ENCODE measurements at regions not wholly inside any gene's neighbourhood (a gene's known extent, or its start where the extent isn't known, plus 50 kb on each side); places are given as distances from the start of the nearest gene placed in this dataset.
A peak's percentile ranks its signal among the peaks of the same experiment; 100 is the strongest.
"Not testable (repeated sequence)": the region's sequence is repeated elsewhere in the genome, so short reads cannot be mapped to it uniquely, and the experiment has no call there.

GRCh38 chr7:159335181-159335926 lies 190.7 kb upstream of the VIPR2 start:
- H3K36me3 ChIP-seq (ENCODE audit: low read depth, low read length); H3K9ac ChIP-seq (ENCODE audit: low read length); H3K27me3 ChIP-seq (ENCODE audit: low read length); H3K79me2 ChIP-seq (ENCODE audit: low read length); H2AFZ ChIP-seq (ENCODE audit: low read length); H3K9me2 ChIP-seq (replicated peaks; ENCODE audit: low read length); H3K27ac ChIP-seq (ENCODE audit: low read length); H3K9me3 ChIP-seq (ENCODE audit: low read length); H4K20me1 ChIP-seq (ENCODE audit: low read length); BruUV-seq (replicated peaks); POLR2A ChIA-PET (ENCODE audit: unreplicated experiment); H3F3A ChIP-seq (ENCODE audit: low read length, unreplicated experiment); intact Hi-C loops (cut with micrococcal nuclease); CTCF ChIA-PET; H3K4me3 ChIP-seq (ENCODE audit: low read length); H3K4me2 ChIP-seq (ENCODE audit: low read length); H3K4me1 ChIP-seq (ENCODE audit: insufficient read depth, low read length): not testable (repeated sequence)
- ATAC-seq (peak; percentile 45), DNase-seq (peak; percentile 2)

GRCh38 chr7:159332854-159333479 lies 188.3 kb upstream of the VIPR2 start:
- H3K4me2 ChIP-seq (ENCODE audit: low read length); H3K9me2 ChIP-seq (replicated peaks; ENCODE audit: low read length); H3K9me3 ChIP-seq (ENCODE audit: low read length); H2AFZ ChIP-seq (ENCODE audit: low read length); H3K27me3 ChIP-seq (ENCODE audit: low read length); ATAC-seq; POLR2A ChIA-PET (ENCODE audit: unreplicated experiment); H4K20me1 ChIP-seq (ENCODE audit: low read length); H3K27ac ChIP-seq (ENCODE audit: low read length); H3K79me2 ChIP-seq (ENCODE audit: low read length); H3K36me3 ChIP-seq (ENCODE audit: low read depth, low read length); H3K9ac ChIP-seq (ENCODE audit: low read length); DNase-seq; H3F3A ChIP-seq (ENCODE audit: low read length, unreplicated experiment); H3K4me3 ChIP-seq (ENCODE audit: low read length); CTCF ChIA-PET; BruUV-seq (replicated peaks); H3K4me1 ChIP-seq (ENCODE audit: insufficient read depth, low read length); intact Hi-C loops (cut with micrococcal nuclease): not testable (repeated sequence)

GRCh38 chr7:159331462-159331861 lies 186.8 kb upstream of the VIPR2 start:
- ChIA-PET CTCF (no interaction called here), POLR2A (ENCODE audit: unreplicated experiment) (no interaction called here)
- Histone ChIP-seq H3K4me1 (ENCODE audit: insufficient read depth, low read length) (no peaks in the 10 kb centered on the region), H3K79me2 (ENCODE audit: low read length) (no peaks in the 10 kb centered on the region), H3K36me3 (ENCODE audit: low read depth, low read length) (no peaks in the 10 kb centered on the region), H3K27me3 (ENCODE audit: low read length) (no peaks in the 10 kb centered on the region), H2AFZ (ENCODE audit: low read length) (no peak overlapping the region), H3F3A (ENCODE audit: low read length, unreplicated experiment) (no peaks in the 10 kb centered on the region), H3K9me2 (replicated peaks; ENCODE audit: low read length) (no peaks in the 10 kb centered on the region), H3K9me3 (ENCODE audit: low read length) (peaks cover 6% of the 10 kb centered on the region; the same call in 1 of the 2 replicates), H3K4me2 (ENCODE audit: low read length) (no peak overlapping the region), H3K4me3 (ENCODE audit: low read length) (no peak overlapping the region), H4K20me1 (ENCODE audit: low read length) (no peaks in the 10 kb centered on the region), H3K27ac (ENCODE audit: low read length) (no peak overlapping the region), H3K9ac (ENCODE audit: low read length) (no peak overlapping the region)
- no TSS peak for BruUV-seq (replicated peaks)
- TF ChIP-seq EZH2 (IDR thresholded peaks at IDR 0.05; ENCODE audit: low read length, unreplicated experiment) (no peak), EZH2phosphoT487 (IDR thresholded peaks at IDR 0.05; ENCODE audit: borderline replicate concordance, low read length) (no peak), CTCF (conservative IDR thresholded peaks at IDR 0.05; ENCODE audit: low read depth, low read length) (no peak)
- intact Hi-C loops (cut with micrococcal nuclease) = no loop called here
- DNase-seq (no peak), ATAC-seq (no peak)

All from PC-3 (cell line).